ENCODE measurements at regions not wholly inside any gene's neighbourhood (a gene's known extent, or its start where the extent isn't known, plus 50 kb on each side); places are given as distances from the start of the nearest gene placed in this dataset.

- TF ChIP-seq CTCF (IDR thresholded peaks at IDR 0.05; ENCODE audit: poor library complexity) (no peak), EZH2 (IDR thresholded peaks at IDR 0.05; ENCODE audit: borderline replicate concordance) (no peak), EZH2phosphoT487 (IDR thresholded peaks at IDR 0.05; ENCODE audit: low read depth, severe bottlenecking, unreplicated experiment) (no peak)
Observed at GRCh38 chr4:31068257-31069075, 348.3 kb downstream of the PCDH7 start.
